ENCODE measurements at regions not wholly inside any gene's neighbourhood (a gene's known extent, or its start where the extent isn't known, plus 50 kb on each side); places are given as distances from the start of the nearest gene placed in this dataset.
"Not testable (repeated sequence)": the region's sequence is repeated elsewhere in the genome, so short reads cannot be mapped to it uniquely, and the experiment has no call there.

- H3K9ac ChIP-seq: no peak overlapping the region
- TF ChIP-seq Cebpa-rat (IDR thresholded peaks at IDR 0.05): no peak
- peaks cover 10% of the 10 kb centered on the region for H3K9me3 ChIP-seq
- H3K4me1 ChIP-seq: peaks cover 5% of the 10 kb centered on the region
- no peaks in the 10 kb centered on the region for H3K36me3 ChIP-seq
- H3K27me3 ChIP-seq: no peaks in the 10 kb centered on the region
- H3K4me3 ChIP-seq: no peak overlapping the region
- H3K4me2 ChIP-seq: no peak overlapping the region
- no peak overlapping the region for H3K27ac ChIP-seq
- H4K20me1 ChIP-seq: no peaks in the 10 kb centered on the region
These were observed 494.8 kb upstream of the ZFP42 start for GRCh38 chr4:187500796-187501195.

GRCh38 chr4:187501731-187502130, 493.8 kb upstream of the ZFP42 start:
- Histone ChIP-seq H3K4me3 (no peak overlapping the region), H3K9ac (no peak overlapping the region), H3K9me3 (peaks cover 14% of the 10 kb centered on the region), H3K27me3 (no peaks in the 10 kb centered on the region), H4K20me1 (no peaks in the 10 kb centered on the region), H3K4me2 (no peak overlapping the region), H3K4me1 (peaks cover 2% of the 10 kb centered on the region), H3K36me3 (no peaks in the 10 kb centered on the region), H3K27ac (no peak overlapping the region)
- no peak for TF ChIP-seq Cebpa-rat (IDR thresholded peaks at IDR 0.05)

- H3K9ac ChIP-seq: no peak overlapping the region
- H3K27me3 ChIP-seq: no peaks in the 10 kb centered on the region
- no peaks in the 10 kb centered on the region for H3K4me1 ChIP-seq
- H3K9me3 ChIP-seq: peaks cover 15% of the 10 kb centered on the region
- H3K36me3 ChIP-seq: no peaks in the 10 kb centered on the region
- H4K20me1 ChIP-seq: no peaks in the 10 kb centered on the region
- TF ChIP-seq Cebpa-rat (IDR thresholded peaks at IDR 0.05): no peak
- H3K27ac ChIP-seq: no peak overlapping the region
- H3K4me2 ChIP-seq: no peak overlapping the region
- H3K4me3 ChIP-seq: no peak overlapping the region
These were observed 490.4 kb upstream of the ZFP42 start for GRCh38 chr4:187504974-187505797.

GRCh38 chr4:187505798-187506141, 489.8 kb upstream of the ZFP42 start:
- not testable (repeated sequence) for H4K20me1 ChIP-seq, H3K9ac ChIP-seq, H3K4me3 ChIP-seq, H3K27me3 ChIP-seq, H3K36me3 ChIP-seq, H3K4me1 ChIP-seq, H3K4me2 ChIP-seq, H3K27ac ChIP-seq
- H3K9me3 ChIP-seq: peaks cover 15% of the 10 kb centered on the region

- Histone ChIP-seq H3K27me3 (no peaks in the 10 kb centered on the region), H3K4me1 (no peaks in the 10 kb centered on the region), H3K9ac (no peak overlapping the region), H4K20me1 (no peaks in the 10 kb centered on the region), H3K36me3 (no peaks in the 10 kb centered on the region), H3K27ac (no peak overlapping the region), H3K4me2 (no peak overlapping the region), H3K4me3 (no peak overlapping the region), H3K9me3 (no peaks in the 10 kb centered on the region)
- TF ChIP-seq Cebpa-rat (IDR thresholded peaks at IDR 0.05): no peak
These were observed 479.3 kb upstream of the ZFP42 start for GRCh38 chr4:187516224-187516623.

GRCh38 chr4:187541666-187542065, 453.9 kb upstream of the ZFP42 start:
- no peaks in the 10 kb centered on the region for H3K36me3 ChIP-seq
- TF ChIP-seq Cebpa-rat (IDR thresholded peaks at IDR 0.05): no peak
- no peak overlapping the region for H3K4me2 ChIP-seq
- no peak overlapping the region for H3K27ac ChIP-seq
- H4K20me1 ChIP-seq: no peaks in the 10 kb centered on the region
- H3K9ac ChIP-seq: no peak overlapping the region
- H3K4me1 ChIP-seq: no peaks in the 10 kb centered on the region
- H3K9me3 ChIP-seq: no peaks in the 10 kb centered on the region
- no peak overlapping the region for H3K4me3 ChIP-seq
- no peaks in the 10 kb centered on the region for H3K27me3 ChIP-seq

- no peak for TF ChIP-seq Cebpa-rat (IDR thresholded peaks at IDR 0.05)
These were observed 451.0 kb upstream of the ZFP42 start for GRCh38 chr4:187544461-187545053.

GRCh38 chr4:187547316-187547715, 448.3 kb upstream of the ZFP42 start:
- H3K36me3 ChIP-seq: no peaks in the 10 kb centered on the region
- no peak overlapping the region for H3K4me2 ChIP-seq
- H4K20me1 ChIP-seq: no peaks in the 10 kb centered on the region

More at GRCh38 chr4:187544461-187545053, 451.0 kb upstream of the ZFP42 start:
- Histone ChIP-seq H3K4me1 (no peaks in the 10 kb centered on the region), H3K36me3 (no peaks in the 10 kb centered on the region), H4K20me1 (no peaks in the 10 kb centered on the region), H3K27ac (no peak overlapping the region), H3K27me3 (no peaks in the 10 kb centered on the region), H3K4me2 (no peak overlapping the region), H3K9ac (no peak overlapping the region), H3K4me3 (no peak overlapping the region), H3K9me3 (no peaks in the 10 kb centered on the region)

GRCh38 chr4:187550256-187550950, 445.2 kb upstream of the ZFP42 start:
- Histone ChIP-seq H4K20me1 (no peaks in the 10 kb centered on the region), H3K4me1 (no peaks in the 10 kb centered on the region), H3K9ac (no peak overlapping the region), H3K4me2 (no peak overlapping the region), H3K4me3 (no peak overlapping the region), H3K9me3 (no peaks in the 10 kb centered on the region), H3K27ac (no peak overlapping the region), H3K27me3 (no peaks in the 10 kb centered on the region), H3K36me3 (no peaks in the 10 kb centered on the region)
- no peak for TF ChIP-seq Cebpa-rat (IDR thresholded peaks at IDR 0.05)

More at GRCh38 chr4:187547316-187547715, 448.3 kb upstream of the ZFP42 start:
- no peaks in the 10 kb centered on the region for H3K9me3 ChIP-seq
- H3K27me3 ChIP-seq: no peaks in the 10 kb centered on the region
- TF ChIP-seq Cebpa-rat (IDR thresholded peaks at IDR 0.05): no peak
- H3K9ac ChIP-seq: no peak overlapping the region
- H3K27ac ChIP-seq: no peak overlapping the region
- no peak overlapping the region for H3K4me3 ChIP-seq
- no peaks in the 10 kb centered on the region for H3K4me1 ChIP-seq

- Histone ChIP-seq H3K4me2 (no peak overlapping the region), H3K4me3 (no peak overlapping the region), H3K4me1 (no peaks in the 10 kb centered on the region), H3K9me3 (no peaks in the 10 kb centered on the region), H3K27ac (no peak overlapping the region), H3K27me3 (no peaks in the 10 kb centered on the region), H3K9ac (no peak overlapping the region), H4K20me1 (no peaks in the 10 kb centered on the region), H3K36me3 (no peaks in the 10 kb centered on the region)
- no peak for TF ChIP-seq Cebpa-rat (IDR thresholded peaks at IDR 0.05)
These were observed 442.8 kb upstream of the ZFP42 start for GRCh38 chr4:187552781-187553180.
